HG03280 (cell line): ENCODE measurements at regions not wholly inside any gene's neighbourhood (a gene's known extent, or its start where the extent isn't known, plus 50 kb on each side); places are given as distances from the start of the nearest gene placed in this dataset.

Experiments
- ATAC-seq: cut with Tn5 transposase; IDR thresholded peaks from one replicate; pipeline ENCODE4 v1.9.1; 2021; ENCODE audit warnings: mild to moderate bottlenecking, moderate library complexity; ENCODE audit not compliant: unreplicated experiment

GRCh38 chr7:121459148-121459547 is 63.0 kb upstream of the FAM3C start:
- no peak for ATAC-seq

GRCh38 chr7:121456785-121457359 is 60.8 kb upstream of the FAM3C start:
- no peak for ATAC-seq

- no peak for ATAC-seq
Measured at GRCh38 chr7:121456015-121456414, 59.9 kb upstream of the FAM3C start.

- ATAC-seq = no peak
Measured at GRCh38 chr7:121452389-121452788, 56.3 kb upstream of the FAM3C start.

- no peak for ATAC-seq
Measured at GRCh38 chr7:121451367-121452094, 55.4 kb upstream of the FAM3C start.

GRCh38 chr7:121450631-121451198 is 54.6 kb upstream of the FAM3C start:
- ATAC-seq = no peak

GRCh38 chr7:121449735-121450240 is 53.7 kb upstream of the FAM3C start:
- ATAC-seq = no peak

GRCh38 chr7:121449329-121449728 is 53.2 kb upstream of the FAM3C start:
- no peak for ATAC-seq

DNA sequence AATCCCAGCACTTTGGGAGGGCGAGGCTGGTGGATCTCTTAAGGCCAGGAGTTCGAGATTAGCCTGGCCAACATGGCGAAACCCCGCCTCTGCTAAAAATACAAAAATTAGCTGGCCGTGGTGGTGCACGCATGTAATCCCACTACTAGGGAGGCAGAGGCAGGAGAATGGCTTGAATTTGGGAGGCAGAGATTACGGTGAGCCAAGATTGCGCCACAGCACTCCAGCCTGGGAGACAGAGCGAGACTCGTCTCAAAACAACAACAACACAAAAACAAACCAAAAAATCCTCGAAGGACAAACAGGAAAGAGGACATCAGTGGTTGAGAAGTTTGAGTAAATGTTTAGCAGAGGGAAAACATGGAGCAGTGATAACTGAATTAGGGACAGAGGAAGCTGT is 52.3 kb upstream of the FAM3C start:
- no peak for ATAC-seq

DNA sequence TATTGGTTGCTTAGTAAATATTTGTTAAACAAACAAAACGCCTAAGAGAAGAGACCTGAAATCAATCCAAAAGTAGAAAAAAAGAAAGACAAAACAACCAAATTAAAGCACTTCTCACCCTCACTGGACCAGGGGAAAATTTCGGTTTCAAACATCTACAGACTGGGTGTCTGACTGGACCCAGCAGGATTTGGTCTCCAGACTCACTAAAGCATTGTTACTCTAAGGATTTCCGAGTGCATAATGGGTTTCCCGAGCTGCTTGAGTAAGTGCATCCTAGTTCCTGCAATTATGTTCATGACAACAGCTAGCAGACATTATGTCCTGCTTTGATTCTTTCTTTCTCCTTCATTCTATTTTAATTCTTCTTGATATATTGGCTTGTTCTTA is 51.8 kb upstream of the FAM3C start:
- no peak for ATAC-seq

DNA sequence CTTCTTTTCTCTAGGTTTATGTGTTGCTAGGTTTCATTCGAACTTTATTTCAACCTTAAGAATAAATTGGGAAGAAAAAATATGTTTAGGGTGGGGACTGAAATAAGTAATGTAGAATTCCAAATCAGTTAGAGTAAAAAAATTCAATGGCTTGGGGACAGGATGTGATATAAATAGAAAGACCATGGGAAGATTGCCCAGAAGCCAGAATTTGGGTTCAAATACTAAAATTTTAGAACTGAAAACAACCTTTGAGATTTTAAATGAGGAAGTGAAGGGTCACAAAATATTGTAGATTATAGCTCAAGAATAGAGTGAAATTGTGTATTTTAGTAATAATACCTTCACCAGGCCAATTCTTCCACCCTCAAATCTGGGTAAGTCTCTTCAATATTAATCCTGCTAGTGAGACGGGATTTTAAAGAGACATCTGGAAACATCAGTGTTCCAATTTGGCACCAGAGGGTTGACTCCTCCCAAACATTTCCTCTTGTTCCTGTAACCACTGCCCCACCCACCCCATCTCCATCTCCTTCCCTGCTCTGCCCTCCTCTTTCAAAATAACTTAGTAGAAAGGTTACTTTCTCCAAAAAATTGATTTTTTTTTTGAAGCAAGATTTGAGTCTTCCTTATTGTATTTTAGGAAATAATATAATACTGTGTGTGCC is 51.3 kb upstream of the FAM3C start:
- ATAC-seq = no peak

- ATAC-seq = no peak
Measured at GRCh38 chr7:121446526-121446925, 50.4 kb upstream of the FAM3C start.
